Ectodermal cell (in vitro differentiated cells): ENCODE measurements at regions not wholly inside any gene's neighbourhood (a gene's known extent, or its start where the extent isn't known, plus 50 kb on each side); places are given as distances from the start of the nearest gene placed in this dataset.
"Not testable (repeated sequence)": the region's sequence is repeated elsewhere in the genome, so short reads cannot be mapped to it uniquely, and the experiment has no call there.

Experiments
- H3K27ac ChIP-seq: 2 replicates; pipeline ENCODE4 v1.7.0; 2013; ENCODE audit warnings: mild to moderate bottlenecking, low read depth, low read length; ENCODE audit not compliant: insufficient read depth, poor library complexity, severe bottlenecking
- H3K27me3 ChIP-seq: 2 replicates; pipeline ENCODE4 v1.7.0; 2013; ENCODE audit warnings: mild to moderate bottlenecking, low read length; ENCODE audit not compliant: insufficient read depth, control insufficient read depth, poor library complexity, severe bottlenecking
- H3K36me3 ChIP-seq: one replicate; pipeline ENCODE4 v1.7.0; 2013; ENCODE audit warnings: low read length; ENCODE audit not compliant: control insufficient read depth, insufficient read depth
- H3K4me1 ChIP-seq: one replicate; pipeline ENCODE4 v1.7.0; 2013; ENCODE audit warnings: low read length; ENCODE audit not compliant: control insufficient read depth, insufficient read depth
- H3K4me3 ChIP-seq: 2 replicates; pipeline ENCODE4 v1.7.0; 2013; ENCODE audit warnings: low read depth, low read length, control low read depth; ENCODE audit not compliant: insufficient read depth
- H3K9me3 ChIP-seq: 2 replicates; pipeline ENCODE4 v1.7.0; 2013; ENCODE audit warnings: mild to moderate bottlenecking, low read length, moderate library complexity; ENCODE audit not compliant: control insufficient read depth
- WGBS, 2 experiments: methylation state at CpG; one replicate each; pipeline ENCODE4 v1.1.7; 2013; ENCODE audit warnings: missing lambda C conversion rate in 2 of 2; 5-methylcytosine and 5-hydroxymethylcytosine counted together

GRCh38 chr2:136282251-136282650 is 164.3 kb upstream of the CXCR4 start:
- Histone ChIP-seq H3K9me3 (no peaks in the 10 kb centered on the region), H3K4me3 (no peak overlapping the region), H3K27ac (no peak overlapping the region), H3K36me3 (no peaks in the 10 kb centered on the region), H3K4me1 (peaks cover 17% of the 10 kb centered on the region), H3K27me3 (no peaks in the 10 kb centered on the region)
- WGBS, 2 experiments, result 68 to 70% methylated on average over 6 of the region's 6 CpGs

GRCh38 chr2:136281281-136282114 is 163.5 kb upstream of the CXCR4 start:
- Histone ChIP-seq H3K36me3 (no peaks in the 10 kb centered on the region), H3K27me3 (no peaks in the 10 kb centered on the region), H3K9me3 (no peaks in the 10 kb centered on the region), H3K4me3 (no peak overlapping the region), H3K27ac (no peak overlapping the region), H3K4me1 (peaks cover 17% of the 10 kb centered on the region)
- WGBS, 2 experiments, result 94% methylated on average over 17 of the region's 17 CpGs

GRCh38 chr2:136266346-136266745 is 148.4 kb upstream of the CXCR4 start:
- not testable (repeated sequence) for H3K27ac ChIP-seq, H3K9me3 ChIP-seq, H3K27me3 ChIP-seq, H3K36me3 ChIP-seq, H3K4me1 ChIP-seq, H3K4me3 ChIP-seq
- 42 to 43% methylated on average over 4 of the region's 4 CpGs for WGBS, 2 experiments

GRCh38 chr2:136259551-136259950 is 141.6 kb upstream of the CXCR4 start:
- no peaks in the 10 kb centered on the region for H3K36me3 ChIP-seq

GRCh38 chr2:136257893-136258292 is 139.9 kb upstream of the CXCR4 start:
- Histone ChIP-seq H3K27ac (no peak overlapping the region), H3K9me3 (no peaks in the 10 kb centered on the region), H3K4me3 (no peak overlapping the region), H3K27me3 (no peaks in the 10 kb centered on the region), H3K36me3 (no peaks in the 10 kb centered on the region), H3K4me1 (no peaks in the 10 kb centered on the region)
- 80 to 95% methylated on average over 1 of the region's 1 CpG for WGBS, 2 experiments

More at GRCh38 chr2:136259551-136259950, 141.6 kb upstream of the CXCR4 start:
- 88 to 91% methylated on average over 3 of the region's 3 CpGs for WGBS, 2 experiments
- Histone ChIP-seq H3K9me3 (no peaks in the 10 kb centered on the region), H3K27ac (no peak overlapping the region), H3K27me3 (no peaks in the 10 kb centered on the region), H3K4me1 (no peaks in the 10 kb centered on the region), H3K4me3 (no peak overlapping the region)

- H3K27ac ChIP-seq, result no peak overlapping the region
- no peaks in the 10 kb centered on the region for H3K9me3 ChIP-seq
- no peaks in the 10 kb centered on the region for H3K27me3 ChIP-seq
- H3K36me3 ChIP-seq, result no peaks in the 10 kb centered on the region
- WGBS, 2 experiments, result 81 to 83% methylated on average over 9 of the region's 9 CpGs
- no peaks in the 10 kb centered on the region for H3K4me1 ChIP-seq
- no peak overlapping the region for H3K4me3 ChIP-seq
These were observed 137.9 kb upstream of the CXCR4 start for GRCh38 chr2:136255648-136256461.

GRCh38 chr2:136255127-136255526 is 137.2 kb upstream of the CXCR4 start:
- 96 to 100% methylated on average over 2 to 3 of the region's 3 CpGs for WGBS, 2 experiments
- H3K4me3 ChIP-seq, result no peak overlapping the region
- no peaks in the 10 kb centered on the region for H3K4me1 ChIP-seq
- H3K27ac ChIP-seq, result no peak overlapping the region
- no peaks in the 10 kb centered on the region for H3K36me3 ChIP-seq
- H3K27me3 ChIP-seq, result no peaks in the 10 kb centered on the region
- no peaks in the 10 kb centered on the region for H3K9me3 ChIP-seq

GRCh38 chr2:136254681-136255080 is 136.7 kb upstream of the CXCR4 start:
- no peaks in the 10 kb centered on the region for H3K36me3 ChIP-seq
- 60 to 92% methylated on average over 2 to 3 of the region's 3 CpGs for WGBS, 2 experiments
- H3K27me3 ChIP-seq, result no peaks in the 10 kb centered on the region
- no peaks in the 10 kb centered on the region for H3K9me3 ChIP-seq
- H3K4me3 ChIP-seq, result no peak overlapping the region
- H3K27ac ChIP-seq, result no peak overlapping the region
- H3K4me1 ChIP-seq, result no peaks in the 10 kb centered on the region

GRCh38 chr2:136253288-136254004 is 135.5 kb upstream of the CXCR4 start:
- H3K36me3 ChIP-seq, result no peaks in the 10 kb centered on the region
- no peak overlapping the region for H3K27ac ChIP-seq
- no peaks in the 10 kb centered on the region for H3K9me3 ChIP-seq
- H3K4me1 ChIP-seq, result no peaks in the 10 kb centered on the region
- 92 to 97% methylated on average over 6 of the region's 6 CpGs for WGBS, 2 experiments
- H3K27me3 ChIP-seq, result no peaks in the 10 kb centered on the region
- no peak overlapping the region for H3K4me3 ChIP-seq
